ENCODE measurements at regions not wholly inside any gene's neighbourhood (a gene's known extent, or its start where the extent isn't known, plus 50 kb on each side); places are given as distances from the start of the nearest gene placed in this dataset.

DNA sequence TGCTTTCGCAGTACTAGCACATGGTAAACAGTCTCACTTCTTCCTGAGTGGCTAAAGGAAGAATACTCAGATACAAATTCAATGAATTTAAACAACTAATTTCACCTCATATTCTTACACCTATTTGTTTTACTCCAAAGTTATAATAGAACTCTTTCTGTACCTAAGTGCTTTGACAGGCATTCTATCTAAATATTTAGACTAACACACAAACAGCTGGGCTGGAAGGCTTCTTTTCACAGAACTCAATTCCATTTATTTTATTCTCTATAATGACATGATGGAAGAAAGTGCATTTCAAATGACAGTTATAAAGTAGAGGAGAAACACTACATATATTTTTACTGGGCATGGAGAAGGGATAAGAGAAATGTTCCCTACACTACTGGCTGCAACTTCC is 384.9 kb upstream of the SPTLC3 start:
- in situ Hi-C loops (cut with HindIII; ENCODE audit: low pct_ligation_motif_present, low pct_unique_long_range_greater_than_20kb, low sequenced_read_pairs): no loop called here
- no peak for DNase-seq

GRCh38 chr20:12627485-12627884 is 381.3 kb upstream of the SPTLC3 start:
- no peak for DNase-seq
- in situ Hi-C loops (cut with HindIII; ENCODE audit: low pct_ligation_motif_present, low pct_unique_long_range_greater_than_20kb, low sequenced_read_pairs): no loop called here

GRCh38 chr20:12638633-12639312 is 370.0 kb upstream of the SPTLC3 start:
- in situ Hi-C loops (cut with HindIII; ENCODE audit: low pct_ligation_motif_present, low pct_unique_long_range_greater_than_20kb, low sequenced_read_pairs): no loop called here
- no peak for DNase-seq

GRCh38 chr20:12640251-12640650 is 368.5 kb upstream of the SPTLC3 start:
- no peak for DNase-seq
- in situ Hi-C loops (cut with HindIII; ENCODE audit: low pct_ligation_motif_present, low pct_unique_long_range_greater_than_20kb, low sequenced_read_pairs): no loop called here

DNA sequence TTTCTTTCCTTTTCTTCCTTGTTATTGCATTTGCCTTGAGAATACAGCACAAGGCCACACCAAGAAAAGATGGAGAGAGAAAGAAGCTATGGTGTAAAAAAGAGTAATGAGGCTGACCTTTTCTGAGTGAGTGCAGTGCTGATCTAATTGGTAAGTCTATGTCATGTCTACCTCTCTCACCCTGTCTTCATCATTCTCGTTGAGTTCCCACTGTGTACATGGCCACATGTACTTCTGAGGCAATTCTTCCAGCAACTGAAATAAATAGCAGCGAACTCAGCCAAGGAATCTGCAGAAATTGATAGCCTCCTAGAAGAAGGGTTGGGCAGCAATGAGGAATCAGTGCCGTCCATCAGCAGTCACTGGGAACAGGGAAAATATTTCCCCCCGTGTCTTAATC is 367.2 kb upstream of the SPTLC3 start:
- in situ Hi-C loops (cut with HindIII; ENCODE audit: low pct_ligation_motif_present, low pct_unique_long_range_greater_than_20kb, low sequenced_read_pairs): no loop called here
- DNase-seq: no peak

- in situ Hi-C loops (cut with HindIII; ENCODE audit: low pct_ligation_motif_present, low pct_unique_long_range_greater_than_20kb, low sequenced_read_pairs): no loop called here
- no peak for DNase-seq
Observed at GRCh38 chr20:12644461-12644860, 364.3 kb upstream of the SPTLC3 start.

GRCh38 chr20:12649234-12649633 is 359.5 kb upstream of the SPTLC3 start:
- in situ Hi-C loops (cut with HindIII; ENCODE audit: low pct_ligation_motif_present, low pct_unique_long_range_greater_than_20kb, low sequenced_read_pairs): no loop called here
- no peak for DNase-seq

DNA sequence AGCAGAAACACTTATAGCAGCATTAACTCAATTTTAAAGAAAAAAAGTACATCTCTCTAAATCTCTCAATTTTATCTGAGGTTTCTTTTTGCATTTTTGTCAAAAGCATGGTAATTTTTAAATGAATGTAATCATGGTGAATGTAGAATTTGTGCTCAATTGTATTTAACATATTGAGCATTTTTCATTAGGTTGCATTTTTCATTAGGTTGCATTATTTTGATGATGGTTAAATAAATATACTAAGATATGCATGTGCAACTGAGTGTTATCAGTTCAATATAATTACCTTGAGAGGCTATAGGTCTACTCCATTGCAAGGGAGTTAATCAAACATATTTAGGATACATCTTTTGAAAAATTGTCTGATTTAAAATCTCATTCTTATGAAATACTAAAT is 355.1 kb upstream of the SPTLC3 start:
- DNase-seq: no peak
- in situ Hi-C loops (cut with HindIII; ENCODE audit: low pct_ligation_motif_present, low pct_unique_long_range_greater_than_20kb, low sequenced_read_pairs): no loop called here

GRCh38 chr20:12659942-12660341 is 348.8 kb upstream of the SPTLC3 start:
- no peak for DNase-seq
- in situ Hi-C loops (cut with HindIII; ENCODE audit: low pct_ligation_motif_present, low pct_unique_long_range_greater_than_20kb, low sequenced_read_pairs): no loop called here

DNA sequence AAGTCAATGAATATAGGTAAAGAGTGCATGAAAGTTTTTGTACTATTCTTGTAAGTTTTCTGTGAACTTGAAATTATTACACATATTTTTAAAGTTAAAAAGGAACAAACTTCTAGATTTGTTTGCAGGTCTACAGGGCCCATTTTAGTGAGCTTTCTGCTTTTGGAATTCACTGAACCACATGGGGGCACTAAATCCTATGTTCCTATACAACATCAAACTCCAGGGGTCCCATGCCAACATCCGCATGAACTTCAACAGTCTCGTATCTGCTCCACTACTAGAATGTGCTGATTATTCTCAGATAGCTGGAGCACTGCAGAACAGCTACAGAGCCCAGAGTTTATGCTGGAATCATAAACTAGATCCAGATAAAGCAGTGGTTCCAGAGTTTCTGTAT is 347.9 kb upstream of the SPTLC3 start:
- in situ Hi-C loops (cut with HindIII; ENCODE audit: low pct_ligation_motif_present, low pct_unique_long_range_greater_than_20kb, low sequenced_read_pairs): no loop called here
- no peak for DNase-seq

- in situ Hi-C loops (cut with HindIII; ENCODE audit: low pct_ligation_motif_present, low pct_unique_long_range_greater_than_20kb, low sequenced_read_pairs): no loop called here
- DNase-seq: no peak
Observed at GRCh38 chr20:12670301-12670700, 338.5 kb upstream of the SPTLC3 start.

DNA sequence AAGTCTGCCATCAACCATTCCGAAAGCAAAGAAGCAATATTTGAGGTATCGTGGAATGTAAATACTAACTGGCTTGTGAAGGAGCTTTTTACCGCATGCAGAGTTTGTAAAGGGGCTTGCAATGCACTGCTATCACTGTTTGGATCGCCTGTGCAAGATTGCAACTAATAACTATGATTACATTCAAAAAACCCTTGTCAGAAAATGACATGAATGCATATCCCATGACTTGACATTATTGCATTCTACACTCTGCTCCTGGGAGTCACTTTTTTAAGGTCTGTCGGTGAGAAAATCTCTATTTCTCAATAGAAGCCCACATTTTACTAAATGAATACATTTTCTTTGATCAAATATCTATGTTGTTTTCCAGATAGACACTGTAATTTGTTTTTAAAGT is 335.4 kb upstream of the SPTLC3 start:
- in situ Hi-C loops (cut with HindIII; ENCODE audit: low pct_ligation_motif_present, low pct_unique_long_range_greater_than_20kb, low sequenced_read_pairs): no loop called here
- no peak for DNase-seq

DNA sequence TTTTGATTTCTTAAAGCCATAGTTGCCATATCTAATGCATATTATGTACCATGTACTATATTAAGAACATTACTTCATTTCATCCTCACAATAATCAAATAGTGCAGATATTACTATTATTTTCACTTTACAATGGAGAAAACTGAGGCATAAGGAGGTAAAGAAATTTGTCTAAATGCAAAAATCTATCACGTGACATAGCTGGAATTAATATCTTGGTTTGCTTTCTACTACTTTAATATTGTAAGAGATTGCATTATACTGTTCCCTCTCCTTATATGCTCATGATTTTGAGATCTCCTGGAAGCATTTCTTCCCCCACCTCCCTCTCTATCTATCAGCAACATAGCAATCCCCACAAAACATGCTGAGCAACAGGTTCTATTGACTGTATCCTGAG is 330.8 kb upstream of the SPTLC3 start:
- in situ Hi-C loops (cut with HindIII; ENCODE audit: low pct_ligation_motif_present, low pct_unique_long_range_greater_than_20kb, low sequenced_read_pairs): no loop called here
- DNase-seq: no peak

DNA sequence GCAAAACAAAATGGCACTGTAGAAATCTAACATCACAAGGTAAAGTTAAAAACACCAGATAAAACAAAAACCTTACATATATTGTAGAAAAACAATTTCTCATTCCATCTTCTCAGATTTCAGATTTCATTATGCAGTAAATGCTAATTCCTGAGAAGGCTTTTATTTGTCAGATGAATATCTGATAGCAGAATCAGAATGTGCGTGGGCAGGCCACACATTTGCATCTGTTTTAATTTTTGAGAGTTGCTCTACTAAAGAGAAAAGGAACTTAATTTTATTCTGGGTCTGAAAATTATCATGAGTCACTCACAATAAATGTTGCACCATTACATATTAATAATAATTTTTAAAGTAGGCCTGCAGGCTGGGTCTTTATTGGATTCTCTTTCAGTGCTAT is 329.3 kb upstream of the SPTLC3 start:
- in situ Hi-C loops (cut with HindIII; ENCODE audit: low pct_ligation_motif_present, low pct_unique_long_range_greater_than_20kb, low sequenced_read_pairs): no loop called here
- no peak for DNase-seq

DNA sequence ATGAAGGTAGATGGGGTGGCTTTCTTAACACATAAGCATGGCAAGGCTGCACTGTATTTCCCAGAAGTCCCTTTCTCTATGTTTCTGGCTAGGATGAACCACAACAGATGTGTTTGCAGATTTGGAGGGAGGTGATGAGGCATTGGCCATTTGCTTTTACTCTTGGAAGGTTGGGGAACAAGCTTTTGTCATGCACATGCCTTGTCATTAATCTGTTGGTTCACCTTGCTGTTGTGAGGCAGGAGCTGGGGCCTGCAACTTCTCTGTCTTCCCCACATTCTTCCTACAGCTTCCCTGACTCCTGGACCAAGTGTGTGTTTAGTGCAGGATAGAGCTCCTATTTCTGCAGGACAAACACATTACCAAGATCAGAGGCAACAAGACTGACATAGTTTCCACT is 326.2 kb upstream of the SPTLC3 start:
- in situ Hi-C loops (cut with HindIII; ENCODE audit: low pct_ligation_motif_present, low pct_unique_long_range_greater_than_20kb, low sequenced_read_pairs): no loop called here
- no peak for DNase-seq

GRCh38 chr20:12687476-12687875 is 321.3 kb upstream of the SPTLC3 start:
- in situ Hi-C loops (cut with HindIII; ENCODE audit: low pct_ligation_motif_present, low pct_unique_long_range_greater_than_20kb, low sequenced_read_pairs): no loop called here
- DNase-seq: no peak

DNA sequence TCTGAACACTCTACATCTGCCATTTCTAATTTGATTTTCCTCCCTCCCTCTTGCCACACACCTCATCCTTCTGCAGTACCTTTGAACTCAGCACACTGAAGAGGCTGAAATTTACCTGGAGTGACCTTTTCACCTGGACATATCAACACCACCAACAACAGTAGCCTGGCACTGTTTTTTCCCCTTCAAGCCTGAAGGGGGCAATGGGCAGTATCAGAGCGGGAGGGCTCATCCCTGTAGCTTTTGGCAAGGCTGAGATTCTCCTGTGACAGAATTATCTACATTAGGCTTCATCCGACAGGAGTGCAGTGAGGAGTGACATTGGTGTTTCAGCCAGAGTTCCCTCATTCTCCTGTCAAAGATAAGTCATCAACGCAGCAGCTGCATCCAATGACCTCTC is 312.8 kb upstream of the SPTLC3 start:
- in situ Hi-C loops (cut with HindIII; ENCODE audit: low pct_ligation_motif_present, low pct_unique_long_range_greater_than_20kb, low sequenced_read_pairs): no loop called here
- no peak for DNase-seq

GRCh38 chr20:12698817-12699216 is 310.0 kb upstream of the SPTLC3 start:
- no peak for DNase-seq
- in situ Hi-C loops (cut with HindIII; ENCODE audit: low pct_ligation_motif_present, low pct_unique_long_range_greater_than_20kb, low sequenced_read_pairs): no loop called here

GRCh38 chr20:12699374-12700228 is 309.2 kb upstream of the SPTLC3 start:
- in situ Hi-C loops (cut with HindIII; ENCODE audit: low pct_ligation_motif_present, low pct_unique_long_range_greater_than_20kb, low sequenced_read_pairs): no loop called here
- DNase-seq: no peak

- in situ Hi-C loops (cut with HindIII; ENCODE audit: low pct_ligation_motif_present, low pct_unique_long_range_greater_than_20kb, low sequenced_read_pairs): no loop called here
- DNase-seq: no peak
Observed at GRCh38 chr20:12700701-12701100, 308.1 kb upstream of the SPTLC3 start.

Data from ACHN (cell line).